ENCODE measurements at regions not wholly inside any gene's neighbourhood (a gene's known extent, or its start where the extent isn't known, plus 50 kb on each side); places are given as distances from the start of the nearest gene placed in this dataset.

DNA sequence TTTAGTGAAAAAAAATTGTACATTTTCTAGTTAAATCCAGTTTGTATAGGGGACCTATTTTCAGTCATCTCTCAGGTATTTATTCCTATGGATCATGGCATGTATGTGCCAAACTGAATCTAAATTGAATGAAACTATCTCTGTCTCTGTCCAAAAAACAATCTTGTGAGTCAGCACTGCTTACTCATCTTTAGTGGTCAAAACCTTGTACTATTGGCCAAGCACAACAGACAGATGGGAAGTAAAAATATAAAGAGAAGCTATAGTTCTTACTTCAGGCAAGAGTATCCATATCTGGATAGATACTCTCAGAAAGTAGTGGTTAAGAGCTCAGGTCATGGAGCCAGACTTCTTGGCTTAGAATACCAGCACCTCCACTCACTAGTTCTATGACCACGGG lies 76.0 kb upstream of the KLHL14 start:
- TF ChIP-seq, protein P1, sequence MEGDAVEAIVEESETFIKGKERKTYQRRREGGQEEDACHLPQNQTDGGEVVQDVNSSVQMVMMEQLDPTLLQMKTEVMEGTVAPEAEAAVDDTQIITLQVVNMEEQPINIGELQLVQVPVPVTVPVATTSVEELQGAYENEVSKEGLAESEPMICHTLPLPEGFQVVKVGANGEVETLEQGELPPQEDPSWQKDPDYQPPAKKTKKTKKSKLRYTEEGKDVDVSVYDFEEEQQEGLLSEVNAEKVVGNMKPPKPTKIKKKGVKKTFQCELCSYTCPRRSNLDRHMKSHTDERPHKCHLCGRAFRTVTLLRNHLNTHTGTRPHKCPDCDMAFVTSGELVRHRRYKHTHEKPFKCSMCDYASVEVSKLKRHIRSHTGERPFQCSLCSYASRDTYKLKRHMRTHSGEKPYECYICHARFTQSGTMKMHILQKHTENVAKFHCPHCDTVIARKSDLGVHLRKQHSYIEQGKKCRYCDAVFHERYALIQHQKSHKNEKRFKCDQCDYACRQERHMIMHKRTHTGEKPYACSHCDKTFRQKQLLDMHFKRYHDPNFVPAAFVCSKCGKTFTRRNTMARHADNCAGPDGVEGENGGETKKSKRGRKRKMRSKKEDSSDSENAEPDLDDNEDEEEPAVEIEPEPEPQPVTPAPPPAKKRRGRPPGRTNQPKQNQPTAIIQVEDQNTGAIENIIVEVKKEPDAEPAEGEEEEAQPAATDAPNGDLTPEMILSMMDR (IDR thresholded peaks at IDR 0.05; ENCODE audit: poor library complexity, severe bottlenecking), result no peak
- TF ChIP-seq MXI1 (conservative IDR thresholded peaks at IDR 0.05; ENCODE audit: poor library complexity, severe bottlenecking) (no peak), EZH2 (IDR thresholded peaks at IDR 0.05; ENCODE audit: borderline replicate concordance, insufficient read depth, low read length, poor library complexity, severe bottlenecking) (no peak), POLR2AphosphoS5 (IDR thresholded peaks at IDR 0.05) (no peak), TAF1 (IDR thresholded peaks at IDR 0.05; ENCODE audit: low read depth) (no peak), EP300 (conservative IDR thresholded peaks at IDR 0.05; ENCODE audit: poor library complexity, severe bottlenecking) (no peak), SMC3 (conservative IDR thresholded peaks at IDR 0.05; ENCODE audit: poor library complexity) (no peak)
- TF ChIP-seq, protein P2, sequence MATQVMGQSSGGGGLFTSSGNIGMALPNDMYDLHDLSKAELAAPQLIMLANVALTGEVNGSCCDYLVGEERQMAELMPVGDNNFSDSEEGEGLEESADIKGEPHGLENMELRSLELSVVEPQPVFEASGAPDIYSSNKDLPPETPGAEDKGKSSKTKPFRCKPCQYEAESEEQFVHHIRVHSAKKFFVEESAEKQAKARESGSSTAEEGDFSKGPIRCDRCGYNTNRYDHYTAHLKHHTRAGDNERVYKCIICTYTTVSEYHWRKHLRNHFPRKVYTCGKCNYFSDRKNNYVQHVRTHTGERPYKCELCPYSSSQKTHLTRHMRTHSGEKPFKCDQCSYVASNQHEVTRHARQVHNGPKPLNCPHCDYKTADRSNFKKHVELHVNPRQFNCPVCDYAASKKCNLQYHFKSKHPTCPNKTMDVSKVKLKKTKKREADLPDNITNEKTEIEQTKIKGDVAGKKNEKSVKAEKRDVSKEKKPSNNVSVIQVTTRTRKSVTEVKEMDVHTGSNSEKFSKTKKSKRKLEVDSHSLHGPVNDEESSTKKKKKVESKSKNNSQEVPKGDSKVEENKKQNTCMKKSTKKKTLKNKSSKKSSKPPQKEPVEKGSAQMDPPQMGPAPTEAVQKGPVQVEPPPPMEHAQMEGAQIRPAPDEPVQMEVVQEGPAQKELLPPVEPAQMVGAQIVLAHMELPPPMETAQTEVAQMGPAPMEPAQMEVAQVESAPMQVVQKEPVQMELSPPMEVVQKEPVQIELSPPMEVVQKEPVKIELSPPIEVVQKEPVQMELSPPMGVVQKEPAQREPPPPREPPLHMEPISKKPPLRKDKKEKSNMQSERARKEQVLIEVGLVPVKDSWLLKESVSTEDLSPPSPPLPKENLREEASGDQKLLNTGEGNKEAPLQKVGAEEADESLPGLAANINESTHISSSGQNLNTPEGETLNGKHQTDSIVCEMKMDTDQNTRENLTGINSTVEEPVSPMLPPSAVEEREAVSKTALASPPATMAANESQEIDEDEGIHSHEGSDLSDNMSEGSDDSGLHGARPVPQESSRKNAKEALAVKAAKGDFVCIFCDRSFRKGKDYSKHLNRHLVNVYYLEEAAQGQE (IDR thresholded peaks at IDR 0.05; ENCODE audit: borderline replicate concordance), result no peak
